Endothelial cell of umbilical vein (primary cell): ENCODE measurements at regions not wholly inside any gene's neighbourhood (a gene's known extent, or its start where the extent isn't known, plus 50 kb on each side); places are given as distances from the start of the nearest gene placed in this dataset.

ENCODE experiments used
- BruUV-seq: library from RNA; stranded (reverse); fragments of 400-500 nt; replicated peaks from 2 replicates; lab custom pipeline; 2021; lab: Mats Ljungman, UMichigan
- CTCF ChIA-PET: fragments of 300-600, 350-600 bp; sonication (Branson Sonifier 250); formaldehyde crosslinking; loops from one replicate; lab custom pipeline; 2021; ENCODE audit warnings: antibody characterized with exemption, inconsistent platforms; lab: Charles Lee
- POLR2A ChIA-PET: fragments of 300-600, 350-600 bp; sonication (Branson Sonifier 250); formaldehyde crosslinking; loops from one replicate; lab custom pipeline; 2021; ENCODE audit warnings: antibody characterized with exemption, inconsistent platforms; lab: Charles Lee
- DNase-seq: peaks from one replicate; pipeline ENCODE4 v3.0.0-alpha.2; 2011; ENCODE audit warnings: low read depth, low spot score
- FAIRE-seq: peaks from 2 replicates; lab custom pipeline; 2011; peaks lifted over from hg19 to GRCh38; lab: Jason Lieb, UNC
- H2AFZ ChIP-seq: 2 replicates; pipeline ENCODE4 v1.6.0; 2012; ENCODE audit warnings: low read depth, low read length, control low read depth, inconsistent platforms
- H3K27ac ChIP-seq: 2 replicates; pipeline ENCODE4 v1.5.1; 2011; ENCODE audit warnings: low read depth, mild to moderate bottlenecking, control low read depth, low read length, moderate library complexity; ENCODE audit not compliant: insufficient read depth
- H3K27me3 ChIP-seq, 2 experiments: 2 replicates each; pipeline versions ENCODE4 v1.6.0 to v1.6.1; 2011; ENCODE audit warnings: low read length in 2 of 2, mixed read lengths in 1 of 2; ENCODE audit not compliant: control insufficient read depth in 2 of 2, insufficient read depth in 2 of 2
- H3K36me3 ChIP-seq, 2 experiments: 2 replicates in 1 of 2; 3 replicates in 1 of 2; pipeline ENCODE4 v1.5.1; 2011; ENCODE audit warnings: low read length in 2 of 2, mild to moderate bottlenecking in 1 of 2, moderate library complexity in 1 of 2; ENCODE audit not compliant: control insufficient read depth in 2 of 2, insufficient read depth in 2 of 2; ENCODE audit errors: extremely low read depth in 1 of 2
- H3K4me1 ChIP-seq: 3 replicates; pipeline ENCODE4 v1.5.1; 2011; ENCODE audit warnings: mild to moderate bottlenecking, low read length; ENCODE audit not compliant: control insufficient read depth, insufficient read depth; ENCODE audit errors: extremely low read depth
- H3K4me2 ChIP-seq: 2 replicates; pipeline ENCODE4 v1.6.1; 2011; ENCODE audit warnings: low read length, control low read depth, mixed read lengths; ENCODE audit not compliant: insufficient read depth
- H3K4me3 ChIP-seq, 3 experiments: fragments of 200-600 bp in 1 of 3; sonication (generic), shearing (Covaris generic) in 1 of 3; replicated peaks in 1 of 3; 2 replicates each; pipeline ENCODE4 v1.5.1; 2011 to 2016; ENCODE audit warnings: control low read depth in 3 of 3, low read length in 3 of 3, mild to moderate bottlenecking in 2 of 3, inconsistent platforms in 1 of 3, low read depth in 1 of 3, moderate library complexity in 1 of 3; ENCODE audit not compliant: insufficient read depth in 1 of 3
- H3K79me2 ChIP-seq: 2 replicates; pipeline ENCODE4 v1.6.0; 2012; ENCODE audit warnings: low read length, inconsistent platforms; ENCODE audit not compliant: control insufficient read depth, insufficient read depth
- H3K9ac ChIP-seq: replicated peaks from 2 replicates; pipeline ENCODE3; 2011; ENCODE audit warnings: low read length, control low read depth; ENCODE audit not compliant: insufficient read depth; ENCODE audit errors: extremely low read depth
- H3K9me1 ChIP-seq: replicated peaks from 3 replicates; pipeline ENCODE4 v1.6.0; 2011; ENCODE audit warnings: mild to moderate bottlenecking, low read length; ENCODE audit not compliant: control insufficient read depth, insufficient read depth; ENCODE audit errors: extremely low read depth
- H3K9me3 ChIP-seq: replicated peaks from 2 replicates; pipeline ENCODE4 v1.5.1; 2012; ENCODE audit warnings: low read length, inconsistent platforms; ENCODE audit not compliant: control insufficient read depth, insufficient read depth
- H4K20me1 ChIP-seq: replicated peaks from 2 replicates; pipeline ENCODE3; 2011; ENCODE audit warnings: mild to moderate bottlenecking, low read length; ENCODE audit not compliant: control insufficient read depth, insufficient read depth; ENCODE audit errors: extremely low read depth
- CTCF ChIP-seq, 2 donors: IDR thresholded peaks; 1 replicate in 1 of 2; 2 replicates in 1 of 2; pipeline ENCODE4 v1.5.1; 2011; ENCODE audit warnings: low read length in 2 of 2, mild to moderate bottlenecking in 2 of 2, moderate library complexity in 2 of 2, control low read depth in 1 of 2, inconsistent platforms in 1 of 2, low read depth in 1 of 2; ENCODE audit not compliant: insufficient read depth in 1 of 2; ENCODE audit errors: extremely low read depth in 1 of 2
- EZH2 ChIP-seq: IDR thresholded peaks from 2 replicates; pipeline ENCODE4 v1.6.1; 2012; ENCODE audit warnings: borderline replicate concordance, low read depth, mild to moderate bottlenecking, moderate library complexity, low read length, inconsistent platforms; ENCODE audit not compliant: severe bottlenecking
- FOS ChIP-seq: IDR thresholded peaks from 2 replicates; pipeline ENCODE4 v1.6.1; 2011; ENCODE audit warnings: mild to moderate bottlenecking, low read length, moderate library complexity, borderline replicate concordance; ENCODE audit not compliant: insufficient read depth
- GATA2 ChIP-seq: IDR thresholded peaks from 2 replicates; pipeline ENCODE4 v1.7.0; 2011; ENCODE audit warnings: low read depth, mild to moderate bottlenecking, moderate library complexity, mixed read lengths, low read length; ENCODE audit not compliant: insufficient read length, insufficient read depth
- JUN ChIP-seq: IDR thresholded peaks from 2 replicates; pipeline ENCODE4 v1.6.1; 2011; ENCODE audit warnings: borderline replicate concordance, low read depth; ENCODE audit not compliant: insufficient read length, insufficient read depth
- MAX ChIP-seq: IDR thresholded peaks from 2 replicates; pipeline ENCODE4 v1.6.1; 2011; ENCODE audit not compliant: insufficient read depth, insufficient read length
- MYC ChIP-seq: IDR thresholded peaks from one replicate; pipeline ENCODE4 v1.6.1; 2011; ENCODE audit warnings: mild to moderate bottlenecking, low read depth, low read length
- POLR2A ChIP-seq: IDR thresholded peaks from 2 replicates; pipeline ENCODE4 v1.6.1; 2012; ENCODE audit warnings: low read depth, mild to moderate bottlenecking, control low read depth, low read length
- POLR2AphosphoS5 ChIP-seq: IDR thresholded peaks from 2 replicates; pipeline ENCODE4 v1.6.1; 2012; ENCODE audit warnings: low read depth, mild to moderate bottlenecking, control low read depth, low read length, moderate library complexity; ENCODE audit not compliant: insufficient read depth
- dilution Hi-C: fragments of 300-500 bp; cut with MboI; formaldehyde crosslinking; loops from one replicate; pipeline ENCODE4 v1.15.0; 2019; ENCODE audit warnings: low sequenced_read_pairs; ENCODE audit not compliant: extremely low pct_ligation_motif_present
- intact Hi-C: fragments of 100-400 bp; cut with micrococcal nuclease; formaldehyde crosslinking; loops from one replicate; pipeline ENCODE4 v1.10.0; 2022

DNA sequence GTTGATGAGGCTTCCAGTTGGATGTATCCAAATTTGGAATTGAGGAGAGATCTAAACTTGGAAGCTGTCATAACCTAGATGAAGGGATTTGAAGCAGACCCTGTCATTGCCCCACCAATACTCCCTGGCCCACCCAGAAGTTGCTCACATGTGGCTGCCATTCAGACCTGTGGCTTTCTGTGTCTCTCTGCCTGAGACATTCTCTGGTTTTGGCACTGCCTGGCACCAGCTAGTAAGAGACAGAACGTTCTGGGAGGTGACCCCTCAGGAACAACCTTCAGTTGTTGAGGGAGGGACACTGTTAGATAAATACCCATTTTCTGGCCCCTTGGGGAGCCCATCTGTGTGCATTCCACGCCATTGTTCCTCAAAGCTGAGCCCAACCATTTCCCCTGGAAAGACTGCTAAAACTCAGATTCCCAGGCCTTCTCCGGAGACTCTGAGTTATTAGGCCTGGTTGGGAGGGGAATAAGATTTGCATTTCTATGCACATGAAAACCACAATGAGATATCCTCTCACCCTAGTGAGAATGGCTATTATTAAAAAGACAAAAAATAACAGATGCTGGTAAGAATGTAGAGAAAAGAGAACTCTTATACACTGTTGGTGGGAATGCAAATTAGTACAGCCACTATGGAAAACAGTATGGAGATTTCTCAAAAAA is 290.4 kb downstream of the TSHZ3 start:
- H3K4me1 ChIP-seq: no peaks in the 10 kb centered on the region
- H3K9ac ChIP-seq: no peak overlapping the region
- H3K9me1 ChIP-seq: no peaks in the 10 kb centered on the region
- H3K27ac ChIP-seq: no peak overlapping the region
- no peaks in the 10 kb centered on the region for H3K27me3 ChIP-seq
- H3K9me3 ChIP-seq: peaks cover 13% of the 10 kb centered on the region
- ChIA-PET CTCF (no interaction called here), POLR2A (no interaction called here)
- no TSS peak for BruUV-seq
- TF ChIP-seq POLR2A (no peak), EZH2 (no peak), GATA2 (no peak), CTCF (IDR thresholded peaks at IDR 0.05; ENCODE audit: extremely low read depth in 1 of 2, insufficient read depth in 1 of 2, low read depth in 1 of 2, low read length in 2 of 2) (no peak), MYC (no peak), FOS (no peak), MAX (no peak), POLR2AphosphoS5 (no peak), JUN (no peak)
- no peak for DNase-seq
- dilution Hi-C loops (no loop called here), intact Hi-C loops (no loop called here)
- no peak overlapping the region for H3K4me2 ChIP-seq
- no peak overlapping the region for H2AFZ ChIP-seq
- H3K4me3 ChIP-seq: no peak overlapping the region
- no peak for FAIRE-seq
- H4K20me1 ChIP-seq: no peaks in the 10 kb centered on the region
- H3K79me2 ChIP-seq: no peaks in the 10 kb centered on the region
- no peaks in the 10 kb centered on the region for H3K36me3 ChIP-seq
